GM12874 (cell line): ENCODE measurements at regions not wholly inside any gene's neighbourhood (a gene's known extent, or its start where the extent isn't known, plus 50 kb on each side); places are given as distances from the start of the nearest gene placed in this dataset.

Experiments used
- TF ChIP-seq, protein P1 (sequence below): IDR thresholded peaks from 2 replicates; pipeline ENCODE4 v1.5.1; 2011; ENCODE audit warnings: low read depth, mild to moderate bottlenecking, control low read depth, low read length, moderate library complexity; ENCODE audit not compliant: insufficient read depth

DNA sequence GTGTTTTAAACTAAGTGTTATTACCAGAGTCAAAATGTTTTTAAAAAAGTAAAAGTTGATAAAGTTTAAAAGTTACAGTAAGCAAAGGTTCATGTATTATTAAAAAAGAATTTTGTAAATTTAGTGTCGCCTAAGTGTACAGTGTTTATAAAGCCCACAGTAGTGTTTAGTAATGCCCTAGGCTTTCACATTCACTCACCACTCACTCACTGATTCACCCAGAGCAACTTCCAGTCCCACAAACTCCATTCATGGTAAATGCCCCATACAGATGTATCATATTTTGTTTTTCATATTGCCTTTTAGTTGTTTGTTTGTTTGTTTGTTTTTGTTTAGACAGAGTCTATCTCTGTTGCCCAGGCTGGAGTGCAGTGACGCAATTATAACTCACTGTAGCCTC, 353.8 kb upstream of the PTBP2 start:
- TF ChIP-seq, protein P1, sequence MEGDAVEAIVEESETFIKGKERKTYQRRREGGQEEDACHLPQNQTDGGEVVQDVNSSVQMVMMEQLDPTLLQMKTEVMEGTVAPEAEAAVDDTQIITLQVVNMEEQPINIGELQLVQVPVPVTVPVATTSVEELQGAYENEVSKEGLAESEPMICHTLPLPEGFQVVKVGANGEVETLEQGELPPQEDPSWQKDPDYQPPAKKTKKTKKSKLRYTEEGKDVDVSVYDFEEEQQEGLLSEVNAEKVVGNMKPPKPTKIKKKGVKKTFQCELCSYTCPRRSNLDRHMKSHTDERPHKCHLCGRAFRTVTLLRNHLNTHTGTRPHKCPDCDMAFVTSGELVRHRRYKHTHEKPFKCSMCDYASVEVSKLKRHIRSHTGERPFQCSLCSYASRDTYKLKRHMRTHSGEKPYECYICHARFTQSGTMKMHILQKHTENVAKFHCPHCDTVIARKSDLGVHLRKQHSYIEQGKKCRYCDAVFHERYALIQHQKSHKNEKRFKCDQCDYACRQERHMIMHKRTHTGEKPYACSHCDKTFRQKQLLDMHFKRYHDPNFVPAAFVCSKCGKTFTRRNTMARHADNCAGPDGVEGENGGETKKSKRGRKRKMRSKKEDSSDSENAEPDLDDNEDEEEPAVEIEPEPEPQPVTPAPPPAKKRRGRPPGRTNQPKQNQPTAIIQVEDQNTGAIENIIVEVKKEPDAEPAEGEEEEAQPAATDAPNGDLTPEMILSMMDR, result no peak

DNA sequence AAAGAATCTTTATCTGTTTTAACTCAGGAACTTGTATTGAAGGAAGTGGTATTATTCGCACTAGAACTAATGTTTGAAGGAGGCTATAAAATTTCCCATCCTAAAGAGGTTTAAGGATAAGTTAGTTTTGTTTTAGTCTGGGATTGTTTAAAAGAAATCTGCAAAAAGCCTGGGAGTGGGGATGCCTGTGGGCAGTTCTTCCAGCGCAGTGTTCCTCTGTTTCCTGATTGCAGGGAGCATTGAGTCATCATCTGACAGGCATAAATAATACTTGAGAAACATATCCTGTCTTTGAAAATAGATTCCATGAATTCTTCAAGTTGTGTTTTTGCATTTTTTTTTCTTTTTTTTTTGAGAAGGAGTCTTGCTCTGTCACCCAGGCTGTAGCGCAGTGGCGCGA, 350.8 kb upstream of the PTBP2 start:
- TF ChIP-seq, protein P1, result no peak

DNA sequence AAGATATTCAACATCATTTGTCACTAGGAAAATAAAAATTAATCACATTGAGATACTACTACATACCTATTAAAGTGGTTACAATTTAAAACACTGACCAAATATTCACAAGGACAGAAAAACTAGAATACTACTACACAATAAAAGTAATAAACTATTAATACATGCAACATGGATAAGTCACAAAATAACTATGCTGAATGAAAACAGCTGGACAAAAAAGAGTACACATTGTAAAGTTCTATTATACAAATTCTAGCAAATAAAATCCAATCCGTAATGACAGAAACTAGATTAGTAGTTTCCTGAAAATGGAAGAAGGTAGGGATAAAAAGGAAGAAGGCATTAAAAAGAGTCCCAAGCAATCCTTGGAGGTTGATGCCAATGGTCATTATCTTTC, 348.7 kb upstream of the PTBP2 start:
- TF ChIP-seq, protein P1, result no peak

DNA sequence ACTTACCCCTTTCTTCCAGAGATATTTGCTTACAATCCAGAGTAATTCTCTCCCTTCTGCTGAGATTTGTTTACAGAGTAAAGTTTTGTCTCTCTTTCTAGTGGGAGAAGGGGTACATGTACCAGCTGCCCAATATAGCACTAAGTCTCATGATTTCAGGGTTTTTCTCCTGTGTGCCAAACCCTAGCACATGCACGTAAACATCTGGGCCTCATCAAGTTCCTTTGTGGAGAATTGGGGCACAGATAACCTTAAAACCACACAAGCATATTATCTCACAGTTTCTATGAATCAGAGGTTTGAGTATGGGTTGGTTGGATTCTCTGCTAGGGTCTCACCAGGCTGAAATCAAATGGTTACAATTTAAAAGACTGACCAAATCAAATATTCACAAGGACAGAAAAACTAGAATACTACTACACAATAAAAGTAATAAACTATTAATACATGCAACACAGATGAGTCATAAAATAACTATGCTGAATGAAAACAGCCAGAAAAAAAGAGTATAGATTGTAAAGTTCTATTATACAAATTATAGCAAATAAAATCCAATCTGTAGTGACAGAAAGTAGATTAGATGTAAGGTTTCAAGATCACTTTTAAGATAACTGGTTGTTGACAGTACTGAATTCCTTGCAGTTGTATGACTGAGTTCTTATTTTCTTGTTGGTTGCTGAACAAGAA, 347.4 kb upstream of the PTBP2 start:
- TF ChIP-seq, protein P1, result no peak

DNA sequence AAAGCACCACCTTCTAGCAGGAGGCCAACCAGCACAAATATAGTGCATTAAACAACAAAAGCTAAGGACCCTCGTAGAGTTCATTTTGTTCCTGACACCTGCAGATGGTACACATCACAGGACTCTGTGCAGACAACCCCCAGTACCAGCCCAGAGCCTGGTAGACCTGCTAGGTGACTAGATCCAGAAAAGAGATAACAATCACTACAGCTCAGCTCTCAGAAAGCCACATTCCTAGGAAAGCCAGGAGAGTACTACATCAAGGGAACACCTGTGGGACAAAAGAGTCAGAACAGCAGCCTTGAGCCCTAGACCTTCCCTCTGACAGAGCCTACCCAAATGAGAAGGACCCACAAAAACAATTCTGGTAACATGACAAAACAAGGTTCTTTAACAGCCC, 344.7 kb upstream of the PTBP2 start:
- TF ChIP-seq, protein P1, result no peak

DNA sequence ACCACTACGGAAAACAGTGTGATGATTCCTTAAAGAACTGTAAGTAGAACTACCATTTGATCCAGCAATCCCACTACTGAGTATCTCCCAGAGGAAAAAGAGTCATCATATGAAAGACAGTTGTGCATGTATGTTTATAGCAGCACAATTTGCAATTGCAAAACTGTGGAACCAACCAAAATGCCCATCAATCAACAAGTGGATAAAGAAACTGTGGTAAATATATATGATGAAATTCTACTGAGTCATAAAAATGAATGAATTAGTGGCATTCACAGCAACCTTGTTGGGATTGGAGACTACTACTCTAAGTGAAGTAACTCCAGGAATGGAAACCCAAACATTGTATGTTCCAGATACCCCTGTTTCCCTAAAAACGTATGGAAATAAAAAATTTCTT, 337.0 kb upstream of the PTBP2 start:
- TF ChIP-seq, protein P1, result no peak

DNA sequence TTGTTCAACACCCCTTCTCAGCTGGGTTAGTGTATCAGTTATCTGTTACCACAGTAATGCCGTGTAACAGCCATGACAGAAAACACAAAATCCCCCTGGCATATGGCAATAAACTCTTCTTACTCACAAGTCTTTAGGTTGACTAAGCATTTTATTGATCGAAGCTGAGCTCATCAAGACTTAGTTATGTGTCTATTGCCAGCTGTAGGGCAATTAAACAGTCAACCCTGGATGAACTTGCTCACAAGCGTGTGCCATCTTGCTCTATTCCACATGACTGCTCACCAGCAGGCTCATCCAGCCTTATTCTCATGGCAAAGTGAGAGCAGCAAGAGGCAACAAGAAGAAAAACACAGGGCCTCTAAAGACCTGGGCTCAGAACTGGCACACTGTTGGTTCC, 333.8 kb upstream of the PTBP2 start:
- TF ChIP-seq, protein P1, result no peak
